Retinal pigment epithelial cell (primary cell): ENCODE measurements at regions not wholly inside any gene's neighbourhood (a gene's known extent, or its start where the extent isn't known, plus 50 kb on each side); places are given as distances from the start of the nearest gene placed in this dataset.
"Not testable (repeated sequence)": the region's sequence is repeated elsewhere in the genome, so short reads cannot be mapped to it uniquely, and the experiment has no call there.

ENCODE experiments used
- DNase-seq: peaks from one replicate; pipeline ENCODE4 v3.0.0-alpha.2; 2010; ENCODE audit warnings: low read depth
- H3K4me3 ChIP-seq: 2 replicates; pipeline ENCODE4 v1.5.1; 2011; ENCODE audit warnings: mild to moderate bottlenecking, low read length, control low read depth, moderate library complexity

DNA sequence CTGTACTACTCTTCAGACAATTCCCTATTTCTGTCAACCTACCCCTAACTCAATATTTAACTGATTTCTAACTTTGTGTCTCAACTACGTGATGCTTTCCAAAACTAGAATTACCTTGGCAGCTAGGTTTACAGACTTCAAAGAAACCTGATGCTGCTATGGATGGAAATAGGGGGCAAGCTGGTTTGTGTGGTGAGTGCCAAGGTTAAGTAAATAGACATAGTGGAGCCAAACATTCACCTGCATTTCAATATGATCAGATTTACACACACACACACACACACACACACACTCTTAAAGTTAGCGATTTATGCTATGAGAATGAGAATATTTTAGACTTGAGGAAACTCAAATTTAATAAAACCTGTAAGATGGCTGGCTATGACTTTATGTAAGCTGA, 52.1 kb upstream of the POMZP3 start:
- H3K4me3 ChIP-seq, DNase-seq: not testable (repeated sequence)

DNA sequence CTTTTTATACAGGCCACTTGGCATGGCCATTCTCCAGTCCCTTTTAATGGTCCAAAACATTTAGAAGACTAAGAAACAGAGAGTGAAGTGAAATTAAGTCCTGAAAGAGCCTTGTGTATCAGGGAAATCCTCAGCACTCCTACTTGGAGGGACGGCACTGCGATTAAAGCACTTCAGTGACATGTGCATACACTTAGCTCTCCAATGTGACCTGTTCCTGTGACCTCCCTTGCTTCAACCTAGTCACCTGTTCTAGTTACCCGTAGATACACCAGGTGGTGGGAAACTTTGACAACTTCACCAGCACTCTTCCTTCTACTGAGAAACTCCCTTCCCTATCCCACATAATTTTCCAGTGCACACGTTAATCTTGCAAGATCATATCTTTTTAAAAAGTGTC, 51.4 kb upstream of the POMZP3 start:
- not testable (repeated sequence) for H3K4me3 ChIP-seq, DNase-seq

DNA sequence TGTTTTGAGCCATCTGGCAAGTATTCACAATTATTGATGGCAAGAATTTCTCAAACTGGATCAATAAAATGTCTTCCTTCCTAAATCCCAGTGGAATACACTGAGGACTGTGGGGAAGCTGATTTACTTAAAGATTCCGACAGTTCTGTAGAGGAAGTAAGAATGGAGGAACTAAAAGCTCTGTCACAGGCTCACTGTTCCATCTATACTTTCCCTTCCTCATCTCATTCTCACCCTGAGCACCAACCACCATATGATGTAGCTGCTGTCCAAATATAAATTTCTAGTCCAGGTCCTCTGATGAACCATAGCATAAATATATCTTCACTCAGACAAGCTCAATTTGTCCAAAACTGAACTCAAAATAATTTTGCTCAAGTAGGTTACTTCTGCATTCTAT, 49.8 kb upstream of the POMZP3 start:
- not testable (repeated sequence) for DNase-seq, H3K4me3 ChIP-seq
